Fibroblast of lung (primary cell): ENCODE measurements at regions not wholly inside any gene's neighbourhood (a gene's known extent, or its start where the extent isn't known, plus 50 kb on each side); places are given as distances from the start of the nearest gene placed in this dataset.

Source experiments
- DNase-seq, 2 donors: peaks; one replicate each; pipeline versions ENCODE4 v3.0.0 to v3.0.0-alpha.2; 2010; ENCODE audit warnings: low read depth in 2 of 2
- H2AFZ ChIP-seq: 2 replicates; pipeline ENCODE4 v1.5.1; 2012; ENCODE audit warnings: low read length, control low read depth, inconsistent platforms
- H3K27ac ChIP-seq: 2 replicates; pipeline ENCODE4 v1.5.1; 2011; ENCODE audit warnings: low read length, control low read depth; ENCODE audit not compliant: insufficient read depth
- H3K27me3 ChIP-seq: 2 replicates; pipeline ENCODE4 v1.5.1; 2011; ENCODE audit warnings: mild to moderate bottlenecking, low read length; ENCODE audit not compliant: control insufficient read depth, insufficient read depth
- H3K36me3 ChIP-seq: 2 replicates; pipeline ENCODE4 v1.5.1; 2011; ENCODE audit warnings: low read length; ENCODE audit not compliant: control insufficient read depth, insufficient read depth
- H3K4me1 ChIP-seq: 2 replicates; pipeline ENCODE4 v1.5.1; 2011; ENCODE audit warnings: low read length; ENCODE audit not compliant: control insufficient read depth, insufficient read depth; ENCODE audit errors: extremely low read depth
- H3K4me2 ChIP-seq: 2 replicates; pipeline ENCODE4 v1.5.1; 2011; ENCODE audit warnings: low read length, control low read depth; ENCODE audit not compliant: insufficient read depth; ENCODE audit errors: extremely low read depth
- H3K4me3 ChIP-seq, 4 experiments: fragments of 200-600 bp in 1 of 4; sonication (generic) in 1 of 4; replicated peaks in 1 of 4; 2 replicates each; pipeline ENCODE4 v1.5.1; 2011 to 2016; ENCODE audit warnings: low read length in 4 of 4, low read depth in 3 of 4, mild to moderate bottlenecking in 3 of 4, control low read depth in 2 of 4, inconsistent platforms in 1 of 4, mixed read lengths in 1 of 4; ENCODE audit not compliant: insufficient read depth in 1 of 4; ENCODE audit errors: control extremely low read depth in 1 of 4
- H3K79me2 ChIP-seq: 2 replicates; pipeline ENCODE4 v1.5.1; 2012; ENCODE audit warnings: mild to moderate bottlenecking, low read length, inconsistent platforms; ENCODE audit not compliant: control insufficient read depth, insufficient read depth
- H3K9ac ChIP-seq: 2 replicates; pipeline ENCODE4 v1.5.1; 2011; ENCODE audit warnings: mild to moderate bottlenecking, low read length, control low read depth; ENCODE audit not compliant: insufficient read depth
- H3K9me3 ChIP-seq: 2 replicates; pipeline ENCODE4 v1.5.1; 2012; ENCODE audit warnings: low read depth, low read length; ENCODE audit not compliant: control insufficient read depth, insufficient read depth
- H4K20me1 ChIP-seq: 2 replicates; pipeline ENCODE4 v1.5.1; 2011; ENCODE audit warnings: low read length; ENCODE audit not compliant: control insufficient read depth, insufficient read depth; ENCODE audit errors: extremely low read depth
- EZH2 ChIP-seq: IDR thresholded peaks from 2 replicates; pipeline ENCODE4 v1.5.1; 2012; ENCODE audit warnings: low read length, control low read depth, mild to moderate bottlenecking; ENCODE audit errors: missing control alignments
- TF ChIP-seq, protein P1 (sequence below), 2 donors: IDR thresholded peaks in 1 of 2; conservative IDR thresholded peaks in 1 of 2; 1 replicate in 1 of 2; 2 replicates in 1 of 2; pipeline ENCODE4 v1.5.1; 2011 to 2012; ENCODE audit warnings: low read length in 2 of 2, control low read depth in 1 of 2, inconsistent platforms in 1 of 2, low read depth in 1 of 2, mild to moderate bottlenecking in 1 of 2

DNA sequence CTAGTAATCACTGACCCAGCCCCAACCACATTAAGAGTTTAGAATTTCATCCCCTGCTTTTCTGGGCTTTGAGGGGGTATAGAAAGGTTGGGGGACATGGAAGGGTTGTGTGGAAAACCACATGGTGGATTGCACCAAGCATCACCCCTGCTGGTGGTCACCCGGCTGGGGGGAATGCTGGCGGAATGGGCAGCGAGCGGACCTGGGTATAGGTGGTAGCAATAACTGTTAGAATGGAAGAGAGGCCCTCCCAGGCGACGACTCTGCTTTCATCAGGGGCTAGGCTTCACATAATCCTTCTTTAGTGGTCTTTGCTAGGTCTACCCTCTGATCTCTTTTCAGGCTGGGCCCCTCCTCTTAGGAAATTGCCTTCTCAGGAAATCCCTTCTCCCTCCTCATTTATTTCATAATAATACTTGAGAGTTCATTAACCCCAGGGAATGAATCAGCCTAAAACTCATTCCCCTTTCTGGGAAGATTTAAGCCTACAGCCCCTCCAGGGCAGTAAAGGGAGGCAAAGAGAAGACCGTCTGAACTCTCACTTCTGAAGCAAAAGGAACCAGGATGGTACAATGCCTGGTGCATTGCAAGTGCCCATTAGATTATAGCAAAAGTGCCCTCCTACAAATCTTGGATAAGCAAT is 90.7 kb upstream of the LEP start:
- peaks cover 26% of the 10 kb centered on the region for H3K27me3 ChIP-seq
- no peak overlapping the region for H3K27ac ChIP-seq
- no peak overlapping the region for H3K4me3 ChIP-seq
- H3K4me2 ChIP-seq: no peak overlapping the region
- no peaks in the 10 kb centered on the region for H3K4me1 ChIP-seq
- no peak for DNase-seq
- H2AFZ ChIP-seq: no peak overlapping the region
- TF ChIP-seq, protein P1, sequence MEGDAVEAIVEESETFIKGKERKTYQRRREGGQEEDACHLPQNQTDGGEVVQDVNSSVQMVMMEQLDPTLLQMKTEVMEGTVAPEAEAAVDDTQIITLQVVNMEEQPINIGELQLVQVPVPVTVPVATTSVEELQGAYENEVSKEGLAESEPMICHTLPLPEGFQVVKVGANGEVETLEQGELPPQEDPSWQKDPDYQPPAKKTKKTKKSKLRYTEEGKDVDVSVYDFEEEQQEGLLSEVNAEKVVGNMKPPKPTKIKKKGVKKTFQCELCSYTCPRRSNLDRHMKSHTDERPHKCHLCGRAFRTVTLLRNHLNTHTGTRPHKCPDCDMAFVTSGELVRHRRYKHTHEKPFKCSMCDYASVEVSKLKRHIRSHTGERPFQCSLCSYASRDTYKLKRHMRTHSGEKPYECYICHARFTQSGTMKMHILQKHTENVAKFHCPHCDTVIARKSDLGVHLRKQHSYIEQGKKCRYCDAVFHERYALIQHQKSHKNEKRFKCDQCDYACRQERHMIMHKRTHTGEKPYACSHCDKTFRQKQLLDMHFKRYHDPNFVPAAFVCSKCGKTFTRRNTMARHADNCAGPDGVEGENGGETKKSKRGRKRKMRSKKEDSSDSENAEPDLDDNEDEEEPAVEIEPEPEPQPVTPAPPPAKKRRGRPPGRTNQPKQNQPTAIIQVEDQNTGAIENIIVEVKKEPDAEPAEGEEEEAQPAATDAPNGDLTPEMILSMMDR (conservative IDR thresholded peaks at IDR 0.05 in 1 of 2, IDR thresholded peaks at IDR 0.05 in 1 of 2; ENCODE audit: low read depth in 1 of 2, low read length in 2 of 2): no peak
- no peak for TF ChIP-seq EZH2
- H3K9me3 ChIP-seq: no peaks in the 10 kb centered on the region
- H3K36me3 ChIP-seq: no peaks in the 10 kb centered on the region
- no peak overlapping the region for H3K9ac ChIP-seq
- no peaks in the 10 kb centered on the region for H3K79me2 ChIP-seq
- no peaks in the 10 kb centered on the region for H4K20me1 ChIP-seq

DNA sequence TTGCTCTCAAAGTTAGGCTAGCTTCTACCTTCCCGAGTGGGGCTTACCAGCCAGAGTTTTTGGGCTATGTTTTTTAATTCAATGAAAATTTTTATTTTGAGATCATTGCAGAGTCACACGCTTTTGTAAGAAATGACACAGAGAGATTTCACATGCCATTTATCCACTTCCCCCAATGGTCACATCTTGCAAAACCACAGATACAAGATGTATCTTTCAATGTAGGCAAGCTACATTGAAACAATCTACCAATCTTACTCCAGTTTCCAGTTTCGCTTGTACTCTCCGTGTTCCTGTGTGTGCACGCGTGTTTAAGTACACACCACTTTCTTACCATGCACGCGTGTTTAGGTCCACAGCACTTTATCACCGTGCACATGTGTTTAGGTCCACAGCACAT is 89.4 kb upstream of the LEP start:
- Histone ChIP-seq H3K27ac (no peak overlapping the region), H3K36me3 (no peaks in the 10 kb centered on the region), H2AFZ (no peak overlapping the region), H3K4me2 (no peak overlapping the region), H3K79me2 (no peaks in the 10 kb centered on the region), H3K27me3 (peaks cover 29% of the 10 kb centered on the region), H3K4me1 (no peaks in the 10 kb centered on the region), H3K4me3 (no peak overlapping the region), H3K9me3 (no peaks in the 10 kb centered on the region), H3K9ac (no peak overlapping the region), H4K20me1 (no peaks in the 10 kb centered on the region)
- TF ChIP-seq, protein P1 (conservative IDR thresholded peaks at IDR 0.05 in 1 of 2, IDR thresholded peaks at IDR 0.05 in 1 of 2; ENCODE audit: low read depth in 1 of 2, low read length in 2 of 2): no peak
- DNase-seq: no peak

DNA sequence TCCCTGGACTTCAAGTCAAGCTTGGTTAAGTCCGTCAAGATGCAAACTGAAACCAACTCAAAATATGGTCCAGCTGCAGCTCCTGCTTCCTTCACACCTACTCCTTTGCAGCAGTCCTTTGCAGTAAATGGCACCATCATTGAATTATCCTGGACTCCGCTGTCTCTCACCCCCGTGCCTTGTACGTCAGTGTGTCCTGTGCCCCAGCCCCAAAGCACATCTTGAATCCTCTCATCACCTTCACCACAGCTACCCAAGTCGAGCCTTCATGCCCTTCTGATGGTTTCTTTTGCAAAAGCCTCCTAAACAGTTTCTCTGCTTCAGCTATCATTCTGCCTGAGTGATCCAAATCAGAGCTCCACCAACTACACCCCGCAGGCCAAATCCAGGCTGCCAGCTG is 88.4 kb upstream of the LEP start:
- H3K27me3 ChIP-seq: peaks cover 33% of the 10 kb centered on the region
- no peak overlapping the region for H2AFZ ChIP-seq
- no peaks in the 10 kb centered on the region for H4K20me1 ChIP-seq
- no peak overlapping the region for H3K27ac ChIP-seq
- TF ChIP-seq EZH2: no peak
- no peaks in the 10 kb centered on the region for H3K4me1 ChIP-seq
- no peak for DNase-seq
- no peak overlapping the region for H3K9ac ChIP-seq
- H3K4me3 ChIP-seq: no peak overlapping the region
- H3K36me3 ChIP-seq: no peaks in the 10 kb centered on the region
- no peaks in the 10 kb centered on the region for H3K9me3 ChIP-seq
- no peak overlapping the region for H3K4me2 ChIP-seq
- H3K79me2 ChIP-seq: no peaks in the 10 kb centered on the region
